Neutrophil (primary cell): ENCODE measurements at regions not wholly inside any gene's neighbourhood (a gene's known extent, or its start where the extent isn't known, plus 50 kb on each side); places are given as distances from the start of the nearest gene placed in this dataset.

Experiments used
- H3K27ac ChIP-seq: fragments of 200-600 bp; sonication (generic); 2 replicates; pipeline ENCODE4 v1.5.1; 2016; ENCODE audit warnings: mild to moderate bottlenecking, moderate library complexity
- H3K27me3 ChIP-seq: fragments of 200-600 bp; sonication (generic); 2 replicates; pipeline ENCODE4 v1.6.0; 2016; ENCODE audit warnings: mild to moderate bottlenecking
- H3K36me3 ChIP-seq: fragments of 200-600 bp; sonication (generic); 2 replicates; pipeline ENCODE4 v1.5.1; 2017
- H3K4me1 ChIP-seq, 2 experiments: fragments of 200-600 bp in 1 of 2; sonication (generic) in 1 of 2; 1 replicate in 1 of 2; 2 replicates in 1 of 2; pipeline versions ENCODE4 v1.5.1 to v1.6.1; 2013 to 2016; ENCODE audit warnings: low read depth in 1 of 2, low read length in 1 of 2, mild to moderate bottlenecking in 1 of 2, moderate library complexity in 1 of 2; ENCODE audit not compliant: control insufficient read depth in 1 of 2, insufficient read depth in 1 of 2
- H3K4me3 ChIP-seq, 2 experiments: fragments of 200-600 bp in 1 of 2; sonication (generic) in 1 of 2; 1 replicate in 1 of 2; 2 replicates in 1 of 2; pipeline ENCODE4 v1.5.1; 2013 to 2016; ENCODE audit warnings: low read depth in 1 of 2, low read length in 1 of 2, mild to moderate bottlenecking in 1 of 2, moderate library complexity in 1 of 2
- H3K9me3 ChIP-seq: fragments of 200-600 bp; sonication (generic); 2 replicates; pipeline ENCODE4 v1.5.1; 2016
- TF ChIP-seq, protein P1 (sequence below): fragments of 200-600 bp; sonication (generic); IDR thresholded peaks from 2 replicates; pipeline ENCODE4 v1.5.1; 2016; ENCODE audit warnings: antibody characterized with exemption

DNA sequence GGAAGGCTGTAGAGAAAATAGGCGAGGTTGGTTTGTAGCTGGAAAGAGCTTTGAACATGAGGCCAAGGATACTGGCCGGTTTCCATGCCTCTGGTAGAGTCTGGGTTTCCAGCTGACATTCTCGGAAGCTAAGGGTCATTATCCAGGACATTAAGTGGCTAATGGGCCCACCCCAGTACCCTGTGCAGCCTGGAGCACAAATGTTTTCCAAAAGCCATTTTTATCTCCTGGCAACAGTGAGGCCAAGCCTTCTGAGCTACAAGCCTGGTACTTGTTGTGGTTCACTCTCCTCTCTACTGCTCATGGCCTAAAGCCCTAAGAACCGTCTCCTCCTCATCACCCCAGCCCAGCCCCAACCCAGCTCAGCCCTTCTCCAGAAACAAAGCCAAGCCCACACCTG, 122.9 kb downstream of the DMRTA2 start:
- TF ChIP-seq, protein P1, sequence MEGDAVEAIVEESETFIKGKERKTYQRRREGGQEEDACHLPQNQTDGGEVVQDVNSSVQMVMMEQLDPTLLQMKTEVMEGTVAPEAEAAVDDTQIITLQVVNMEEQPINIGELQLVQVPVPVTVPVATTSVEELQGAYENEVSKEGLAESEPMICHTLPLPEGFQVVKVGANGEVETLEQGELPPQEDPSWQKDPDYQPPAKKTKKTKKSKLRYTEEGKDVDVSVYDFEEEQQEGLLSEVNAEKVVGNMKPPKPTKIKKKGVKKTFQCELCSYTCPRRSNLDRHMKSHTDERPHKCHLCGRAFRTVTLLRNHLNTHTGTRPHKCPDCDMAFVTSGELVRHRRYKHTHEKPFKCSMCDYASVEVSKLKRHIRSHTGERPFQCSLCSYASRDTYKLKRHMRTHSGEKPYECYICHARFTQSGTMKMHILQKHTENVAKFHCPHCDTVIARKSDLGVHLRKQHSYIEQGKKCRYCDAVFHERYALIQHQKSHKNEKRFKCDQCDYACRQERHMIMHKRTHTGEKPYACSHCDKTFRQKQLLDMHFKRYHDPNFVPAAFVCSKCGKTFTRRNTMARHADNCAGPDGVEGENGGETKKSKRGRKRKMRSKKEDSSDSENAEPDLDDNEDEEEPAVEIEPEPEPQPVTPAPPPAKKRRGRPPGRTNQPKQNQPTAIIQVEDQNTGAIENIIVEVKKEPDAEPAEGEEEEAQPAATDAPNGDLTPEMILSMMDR: no peak
- Histone ChIP-seq H3K27me3 (no peaks in the 10 kb centered on the region), H3K9me3 (no peaks in the 10 kb centered on the region), H3K4me3 (no peak overlapping the region), H3K4me1 (no peaks in the 10 kb centered on the region), H3K27ac (no peak overlapping the region), H3K36me3 (no peaks in the 10 kb centered on the region)

DNA sequence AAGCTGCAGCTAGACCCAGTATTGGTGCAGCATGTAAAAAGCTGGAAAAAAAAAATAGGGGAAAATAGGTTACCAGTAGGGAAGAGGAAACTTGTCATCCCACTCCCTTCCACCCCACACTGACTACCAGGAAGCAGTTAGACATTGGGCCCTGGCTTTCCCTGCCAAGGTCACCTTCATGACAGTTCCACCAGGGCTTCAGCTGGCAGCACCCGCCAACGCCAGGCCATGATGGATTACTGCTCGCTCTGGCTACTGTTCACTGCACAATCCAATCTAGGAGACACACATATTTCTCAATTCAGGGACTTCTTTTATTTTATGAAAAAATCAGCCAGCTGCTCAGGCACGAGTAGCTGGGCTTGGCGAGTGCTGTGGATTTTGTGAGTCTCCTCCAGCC, 127.7 kb downstream of the DMRTA2 start:
- no peak overlapping the region for H3K27ac ChIP-seq
- TF ChIP-seq, protein P1: no peak

DNA sequence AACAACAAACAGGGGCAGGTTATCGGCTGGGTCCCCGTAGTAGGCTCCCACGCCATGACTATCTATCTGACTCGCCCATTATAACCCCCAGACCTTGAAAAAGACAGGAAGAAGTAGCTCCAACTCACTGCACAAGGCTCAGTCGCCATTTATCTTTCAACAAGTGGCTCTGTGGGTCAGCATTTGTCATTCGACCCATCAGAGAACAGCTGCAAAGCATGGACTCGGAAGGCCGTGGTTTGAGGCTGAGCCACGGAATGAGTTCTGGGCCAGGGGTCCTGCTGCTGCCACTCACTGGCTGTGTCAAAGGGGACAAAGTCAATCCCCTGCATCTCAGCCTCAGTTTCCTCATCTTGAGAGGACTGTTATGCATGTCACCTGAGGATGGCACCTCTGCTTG, 131.0 kb downstream of the DMRTA2 start:
- no peaks in the 10 kb centered on the region for H3K9me3 ChIP-seq
- H3K4me3 ChIP-seq: no peak overlapping the region
- H3K27me3 ChIP-seq: no peaks in the 10 kb centered on the region
- H3K4me1 ChIP-seq: no peaks in the 10 kb centered on the region
- TF ChIP-seq, protein P1: no peak
- H3K36me3 ChIP-seq: no peaks in the 10 kb centered on the region
- no peak overlapping the region for H3K27ac ChIP-seq

More for the DNA sequence above, 127.7 kb downstream of the DMRTA2 start:
- H3K27me3 ChIP-seq: no peaks in the 10 kb centered on the region
- H3K4me1 ChIP-seq: no peaks in the 10 kb centered on the region
- H3K36me3 ChIP-seq: no peaks in the 10 kb centered on the region
- no peak overlapping the region for H3K4me3 ChIP-seq
- no peaks in the 10 kb centered on the region for H3K9me3 ChIP-seq

DNA sequence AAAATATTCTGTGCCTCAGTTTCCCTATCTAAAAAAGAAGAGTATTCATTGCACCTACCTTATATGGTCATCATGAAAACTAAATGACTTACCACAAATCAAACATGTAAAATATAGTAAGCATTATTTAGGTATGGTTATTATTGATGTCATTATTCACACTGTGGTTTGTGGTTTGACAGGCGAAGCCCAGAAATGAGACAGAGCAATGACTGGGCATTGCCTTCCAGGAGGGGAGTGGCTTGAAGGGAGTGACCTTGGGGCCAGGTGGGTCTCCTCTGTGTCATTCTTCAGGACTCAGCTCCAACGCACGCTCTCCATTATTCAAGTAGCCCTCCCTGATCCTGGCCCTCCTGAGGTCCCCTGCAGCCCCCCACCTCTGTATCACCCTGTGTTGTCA, 133.7 kb downstream of the DMRTA2 start:
- H3K9me3 ChIP-seq: no peaks in the 10 kb centered on the region
- H3K36me3 ChIP-seq: no peaks in the 10 kb centered on the region
- H3K4me1 ChIP-seq: no peaks in the 10 kb centered on the region
- TF ChIP-seq, protein P1: no peak
- H3K27ac ChIP-seq: no peak overlapping the region
- H3K4me3 ChIP-seq: no peak overlapping the region
- H3K27me3 ChIP-seq: no peaks in the 10 kb centered on the region

DNA sequence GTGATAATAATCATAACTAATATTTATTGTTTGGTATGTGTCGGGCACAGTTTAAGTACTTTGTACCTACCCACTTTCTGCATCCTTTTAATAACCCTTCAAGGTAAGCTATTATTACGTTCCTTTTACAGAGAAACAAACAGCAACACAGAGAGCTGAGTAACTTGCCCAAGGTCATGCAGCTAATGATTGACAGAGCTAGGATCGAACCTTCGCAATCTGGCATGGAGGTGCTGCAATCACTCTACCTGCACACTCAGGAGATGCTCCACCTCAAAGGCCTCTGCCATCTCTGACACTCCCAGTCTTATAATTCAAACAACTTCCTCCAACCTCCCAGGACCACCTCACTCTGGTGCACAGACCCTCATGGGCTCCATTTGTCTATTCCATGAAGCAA, 137.2 kb downstream of the DMRTA2 start:
- Histone ChIP-seq H3K36me3 (no peaks in the 10 kb centered on the region), H3K27ac (no peak overlapping the region), H3K4me3 (no peak overlapping the region), H3K4me1 (no peaks in the 10 kb centered on the region), H3K27me3 (no peaks in the 10 kb centered on the region), H3K9me3 (no peaks in the 10 kb centered on the region)
- TF ChIP-seq, protein P1: no peak
